Thyroid gland (tissue), 4 donors: ENCODE measurements at regions not wholly inside any gene's neighbourhood (a gene's known extent, or its start where the extent isn't known, plus 50 kb on each side); places are given as distances from the start of the nearest gene placed in this dataset.

Experiments used
- DNase-seq, 2 donors: peaks; one replicate each; pipeline ENCODE4 v3.0.0-alpha.2; 2019
- H3K27ac ChIP-seq, 3 donors: fragments of 200-600 bp; sonication (generic); 1 replicate in 2 of 3; 2 replicates in 1 of 3; pipeline ENCODE4 v1.5.1; 2016 to 2019; ENCODE audit warnings: mild to moderate bottlenecking in 1 of 3, moderate library complexity in 1 of 3
- H3K27me3 ChIP-seq: fragments of 200-600 bp; sonication (generic); one replicate; pipeline ENCODE4 v1.5.1; 2019
- H3K36me3 ChIP-seq, 2 donors: fragments of 200-600 bp; sonication (generic); one replicate each; pipeline ENCODE4 v1.5.1; 2016 to 2019
- H3K4me1 ChIP-seq, 2 donors: fragments of 200-600 bp; sonication (generic); one replicate each; pipeline ENCODE4 v1.5.1; 2017 to 2019
- H3K4me3 ChIP-seq, 3 donors: fragments of 200-600 bp; sonication (generic); replicated peaks in 1 of 3; 1 replicate in 2 of 3; 2 replicates in 1 of 3; pipeline ENCODE4 v1.5.1; 2016; ENCODE audit warnings: mild to moderate bottlenecking in 1 of 3
- H3K9me3 ChIP-seq: fragments of 200-600 bp; sonication (generic); one replicate; pipeline ENCODE4 v1.5.1; 2017
- CTCF ChIP-seq, 6 experiments: fragments of 200-600 bp in 3 of 6; fragments of 450-650 bp in 3 of 6; sonication (generic) in 3 of 6; IDR thresholded peaks; one replicate each; pipeline ENCODE4 v1.5.1; 2016 to 2019; ENCODE audit warnings: antibody characterized with exemption in 6 of 6, mild to moderate bottlenecking in 2 of 6, inconsistent platforms in 1 of 6, moderate library complexity in 1 of 6
- POLR2A ChIP-seq, 2 donors: fragments of 450-650 bp; IDR thresholded peaks; one replicate each; pipeline ENCODE4 v1.6.1; 2017; ENCODE audit warnings: antibody characterized with exemption in 2 of 2, mild to moderate bottlenecking in 2 of 2, moderate library complexity in 1 of 2
- WGBS, 2 donors: methylation state at CpG; one replicate each; pipeline ENCODE4 v1.1.5; 2017; 5-methylcytosine and 5-hydroxymethylcytosine counted together
- intact Hi-C: fragments of 100-400 bp; cut with DNase I; formaldehyde crosslinking; loops from one replicate; pipeline ENCODE4 v1.15.1; 2023

GRCh38 chr14:29388571-29388970, 539.1 kb downstream of the PRKD1 start:
- DNase-seq: no peak
- no peaks in the 10 kb centered on the region for H3K36me3 ChIP-seq
- no peaks in the 10 kb centered on the region for H3K4me1 ChIP-seq
- TF ChIP-seq POLR2A (IDR thresholded peaks at IDR 0.05) (no peak), CTCF (IDR thresholded peaks at IDR 0.05) (no peak)
- WGBS, 2 donors: 73 to 84% methylated on average over 2 of the region's 2 CpGs
- intact Hi-C loops: no loop called here
- no peaks in the 10 kb centered on the region for H3K27me3 ChIP-seq
- H3K4me3 ChIP-seq: no peak overlapping the region
- no peaks in the 10 kb centered on the region for H3K9me3 ChIP-seq
- no peak overlapping the region for H3K27ac ChIP-seq

- intact Hi-C loops: no loop called here
- no peaks in the 10 kb centered on the region for H3K9me3 ChIP-seq
- no peak for DNase-seq
- no peaks in the 10 kb centered on the region for H3K4me1 ChIP-seq
- H3K4me3 ChIP-seq: no peak overlapping the region
- H3K36me3 ChIP-seq: no peaks in the 10 kb centered on the region
- H3K27ac ChIP-seq: no peak overlapping the region
- no peak for TF ChIP-seq POLR2A (IDR thresholded peaks at IDR 0.05)
- no peak for TF ChIP-seq CTCF (IDR thresholded peaks at IDR 0.05)
- no peaks in the 10 kb centered on the region for H3K27me3 ChIP-seq
- WGBS, 2 donors: 16 to 21% methylated on average over 16 of the region's 16 CpGs
These were observed 537.4 kb downstream of the PRKD1 start for GRCh38 chr14:29390081-29390832.

- Histone ChIP-seq H3K27me3 (no peaks in the 10 kb centered on the region), H3K9me3 (no peaks in the 10 kb centered on the region), H3K4me1 (no peaks in the 10 kb centered on the region), H3K36me3 (no peaks in the 10 kb centered on the region), H3K4me3 (no peak overlapping the region), H3K27ac (no peak overlapping the region)
- intact Hi-C loops: no loop called here
- no peak for DNase-seq
- WGBS, 2 donors: 84 to 86% methylated on average over 4 of the region's 4 CpGs
- TF ChIP-seq POLR2A (IDR thresholded peaks at IDR 0.05) (no peak), CTCF (IDR thresholded peaks at IDR 0.05) (no peak)
These were observed 536.4 kb downstream of the PRKD1 start for GRCh38 chr14:29391231-29391630.

- H3K4me3 ChIP-seq: no peak overlapping the region
- DNase-seq: no peak
- no peaks in the 10 kb centered on the region for H3K4me1 ChIP-seq
- no peaks in the 10 kb centered on the region for H3K9me3 ChIP-seq
- 58 to 65% methylated on average over 2 of the region's 2 CpGs for WGBS, 2 donors
- no peaks in the 10 kb centered on the region for H3K36me3 ChIP-seq
- H3K27ac ChIP-seq: no peak overlapping the region
- intact Hi-C loops: no loop called here
- no peaks in the 10 kb centered on the region for H3K27me3 ChIP-seq
- TF ChIP-seq CTCF (IDR thresholded peaks at IDR 0.05) (no peak), POLR2A (IDR thresholded peaks at IDR 0.05) (no peak)
These were observed 535.8 kb downstream of the PRKD1 start for GRCh38 chr14:29391801-29392200.

GRCh38 chr14:29392287-29392686, 535.4 kb downstream of the PRKD1 start:
- no peak overlapping the region for H3K27ac ChIP-seq
- H3K36me3 ChIP-seq: no peaks in the 10 kb centered on the region
- 94% methylated on average over 3 of the region's 3 CpGs for WGBS, 2 donors
- no peaks in the 10 kb centered on the region for H3K4me1 ChIP-seq
- no peak for DNase-seq
- no peak overlapping the region for H3K4me3 ChIP-seq
- H3K27me3 ChIP-seq: no peaks in the 10 kb centered on the region
- TF ChIP-seq POLR2A (IDR thresholded peaks at IDR 0.05) (no peak), CTCF (IDR thresholded peaks at IDR 0.05) (no peak)
- intact Hi-C loops: no loop called here
- H3K9me3 ChIP-seq: no peaks in the 10 kb centered on the region
